CD14-positive monocyte (primary cell): ENCODE measurements at regions not wholly inside any gene's neighbourhood (a gene's known extent, or its start where the extent isn't known, plus 50 kb on each side); places are given as distances from the start of the nearest gene placed in this dataset.

Source experiments
- DNase-seq, 3 donors: peaks; one replicate each; pipeline ENCODE4 v3.0.0-alpha.2; 2011 to 2022
- H2AFZ ChIP-seq: 2 replicates; pipeline ENCODE4 v1.6.0; 2012; ENCODE audit warnings: mild to moderate bottlenecking, low read depth, low read length, inconsistent platforms; ENCODE audit not compliant: insufficient read depth, poor library complexity, severe bottlenecking
- H3K27ac ChIP-seq, 2 donors: 1 replicate in 1 of 2; 2 replicates in 1 of 2; pipeline ENCODE4 v1.5.1; 2012 to 2013; ENCODE audit warnings: low read length in 2 of 2, control low read depth in 1 of 2, inconsistent platforms in 1 of 2, low read depth in 1 of 2, mild to moderate bottlenecking in 1 of 2
- H3K27me3 ChIP-seq, 2 donors: one replicate each; pipeline versions ENCODE4 v1.6.0 to v1.6.1; 2011 to 2013; ENCODE audit warnings: low read length in 2 of 2; ENCODE audit not compliant: control insufficient read depth in 2 of 2, insufficient read depth in 2 of 2
- H3K36me3 ChIP-seq, 2 donors: replicated peaks in 1 of 2; 1 replicate in 1 of 2; 2 replicates in 1 of 2; pipeline versions ENCODE4 v1.5.1 to v1.6.1; 2012 to 2013; ENCODE audit warnings: low read length in 2 of 2, control low read depth in 1 of 2, inconsistent platforms in 1 of 2, mild to moderate bottlenecking in 1 of 2; ENCODE audit not compliant: insufficient read depth in 2 of 2, control insufficient read depth in 1 of 2
- H3K4me1 ChIP-seq, 2 donors: 1 replicate in 1 of 2; 2 replicates in 1 of 2; pipeline versions ENCODE4 v1.5.1 to v1.6.1; 2012 to 2013; ENCODE audit warnings: low read length in 2 of 2, control low read depth in 1 of 2, inconsistent platforms in 1 of 2, mild to moderate bottlenecking in 1 of 2, moderate library complexity in 1 of 2; ENCODE audit not compliant: insufficient read depth in 2 of 2, control insufficient read depth in 1 of 2
- H3K4me2 ChIP-seq: replicated peaks from 2 replicates; pipeline ENCODE3; 2012; ENCODE audit warnings: low read length, moderate library complexity, mild to moderate bottlenecking; ENCODE audit not compliant: poor library complexity, severe bottlenecking; ENCODE audit errors: extremely low read depth
- H3K4me3 ChIP-seq, 3 experiments: fragments of 200-600 bp in 1 of 3; sonication (generic) in 1 of 3; replicated peaks in 1 of 3; 1 replicate in 2 of 3; 2 replicates in 1 of 3; pipeline ENCODE4 v1.5.1; 2011 to 2013; ENCODE audit warnings: low read length in 3 of 3, mild to moderate bottlenecking in 3 of 3, control low read depth in 2 of 3, low read depth in 2 of 3, inconsistent platforms in 1 of 3, moderate library complexity in 1 of 3
- H3K79me2 ChIP-seq: 2 replicates; pipeline ENCODE4 v1.6.0; 2012; ENCODE audit warnings: mild to moderate bottlenecking, control low read depth, inconsistent platforms, low read length, moderate library complexity; ENCODE audit not compliant: insufficient read depth
- H3K9ac ChIP-seq: 2 replicates; pipeline ENCODE4 v1.6.0; 2017; ENCODE audit warnings: low read length, mild to moderate bottlenecking; ENCODE audit not compliant: insufficient read depth, poor library complexity, severe bottlenecking
- H3K9me3 ChIP-seq, 2 donors: replicated peaks in 1 of 2; 1 replicate in 1 of 2; 2 replicates in 1 of 2; pipeline versions ENCODE4 v1.5.1 to v1.6.1; 2012 to 2013; ENCODE audit warnings: low read length in 2 of 2, control low read depth in 1 of 2; ENCODE audit not compliant: control insufficient read depth in 1 of 2, insufficient read depth in 1 of 2
- H4K20me1 ChIP-seq: 2 replicates; pipeline ENCODE4 v1.6.0; 2012; ENCODE audit warnings: mild to moderate bottlenecking, low read length, control low read depth, moderate library complexity; ENCODE audit not compliant: insufficient read depth
- H3K27ac Mint-ChIP-seq, 7 donors: one replicate each; pipeline ENCODE4 v1.8.0; 2020; ENCODE audit warnings: mild to moderate bottlenecking in 7 of 7, mixed read lengths in 7 of 7, moderate library complexity in 6 of 7, inconsistent platforms in 2 of 7
- H3K27me3 Mint-ChIP-seq, 3 donors: one replicate each; pipeline ENCODE4 v1.8.0; 2021 to 2022; ENCODE audit warnings: low read depth in 3 of 3, mild to moderate bottlenecking in 3 of 3, mixed read lengths in 3 of 3, moderate library complexity in 3 of 3, inconsistent platforms in 1 of 3
- H3K36me3 Mint-ChIP-seq, 2 donors: one replicate each; pipeline ENCODE4 v1.8.0; 2020; ENCODE audit warnings: mixed read lengths in 2 of 2, inconsistent platforms in 1 of 2, mild to moderate bottlenecking in 1 of 2
- H3K4me1 Mint-ChIP-seq: one replicate; pipeline ENCODE4 v1.8.0; 2020; ENCODE audit warnings: mild to moderate bottlenecking, mixed read lengths
- H3K4me3 Mint-ChIP-seq, 2 donors: one replicate each; pipeline ENCODE4 v1.8.0; 2020; ENCODE audit warnings: mild to moderate bottlenecking in 2 of 2, mixed read lengths in 2 of 2, moderate library complexity in 1 of 2
- H3K9me3 Mint-ChIP-seq, 7 donors: one replicate each; pipeline ENCODE4 v1.8.0; 2020 to 2022; ENCODE audit warnings: mixed read lengths in 7 of 7, mild to moderate bottlenecking in 6 of 7, moderate library complexity in 6 of 7, inconsistent platforms in 2 of 7
- CTCF ChIP-seq: fragments of 200-600 bp; IDR thresholded peaks from one replicate; pipeline ENCODE4 v1.8.0; 2022; ENCODE audit warnings: antibody characterized with exemption, mild to moderate bottlenecking
- WGBS: methylation state at CpG from one replicate; pipeline ENCODE4 v1.1.5; 2013; ENCODE audit warnings: missing lambda C conversion rate; ENCODE audit not compliant: insufficient coverage; 5-methylcytosine and 5-hydroxymethylcytosine counted together
- intact Hi-C, 2 donors: fragments of 100-400 bp; cut with micrococcal nuclease; formaldehyde crosslinking; loops; one replicate each; pipeline versions ENCODE4 v1.15.0 to v1.15.1; 2023

DNA sequence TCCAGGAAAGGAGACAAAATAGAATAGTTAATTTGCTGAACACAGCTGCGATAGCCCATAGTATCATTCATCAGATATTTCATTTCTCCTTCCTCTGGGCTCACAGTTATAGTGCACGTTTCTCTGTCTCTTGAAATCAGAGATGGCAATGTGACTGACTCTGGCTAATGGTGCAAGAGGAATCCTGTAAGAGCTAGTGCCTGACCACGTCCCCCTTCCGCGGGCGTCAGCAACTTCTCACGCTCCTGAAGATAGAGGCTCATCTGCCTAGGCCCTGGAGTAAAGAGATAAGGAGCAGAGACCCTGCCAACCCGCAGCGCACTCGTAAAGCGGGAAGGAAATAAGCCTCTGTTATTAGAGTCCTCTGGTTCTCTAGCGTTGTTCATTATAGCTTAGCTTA, 391.8 kb downstream of the VPS13C start:
- no peak for DNase-seq
- 77% methylated on average over 4 of the region's 12 CpGs for WGBS
- no peak for TF ChIP-seq CTCF
- H2AFZ ChIP-seq: no peak overlapping the region
- H3K79me2 ChIP-seq: no peaks in the 10 kb centered on the region
- no peaks in the 10 kb centered on the region for H3K9me3 ChIP-seq
- peaks cover 0 to 6% (median 1%) of the 10 kb centered on the region in 3 donors for H3K27me3 Mint-ChIP-seq
- H3K36me3 Mint-ChIP-seq: no peaks in the 10 kb centered on the region
- no peak overlapping the region for H3K9ac ChIP-seq
- no peaks in the 10 kb centered on the region for H3K27me3 ChIP-seq
- no peaks in the 10 kb centered on the region for H4K20me1 ChIP-seq
- H3K4me3 Mint-ChIP-seq: no peak overlapping the region
- H3K4me2 ChIP-seq: no peak overlapping the region
- no peak overlapping the region for H3K27ac ChIP-seq
- H3K4me3 ChIP-seq: no peak overlapping the region
- no peak overlapping the region for H3K27ac Mint-ChIP-seq
- peaks cover 0 to 4% (median 0%) of the 10 kb centered on the region in 7 donors for H3K9me3 Mint-ChIP-seq
- intact Hi-C loops: no loop called here
- H3K36me3 ChIP-seq: no peaks in the 10 kb centered on the region
- no peaks in the 10 kb centered on the region for H3K4me1 Mint-ChIP-seq
- H3K4me1 ChIP-seq: no peaks in the 10 kb centered on the region

DNA sequence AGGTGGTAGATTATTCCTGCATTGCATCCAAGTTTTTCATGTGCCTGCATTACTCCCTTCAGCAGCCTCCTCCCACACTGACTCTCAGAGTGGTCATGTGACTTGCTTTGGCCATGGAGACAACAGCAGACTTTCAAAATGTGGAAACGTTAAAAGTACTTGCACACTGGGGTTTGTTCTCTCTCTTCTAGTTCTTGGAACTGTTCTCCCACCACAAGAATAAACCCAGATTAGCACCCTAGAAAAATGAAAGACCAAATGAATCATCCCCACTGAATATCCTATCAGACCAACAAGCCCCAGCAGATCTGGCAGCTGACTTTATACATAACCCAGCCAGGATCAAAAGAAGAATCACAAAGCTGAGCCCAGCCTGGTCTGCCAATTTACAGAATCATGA, 398.5 kb downstream of the VPS13C start:
- Mint-ChIP-seq H3K4me3 (no peak overlapping the region), H3K27me3 (peaks cover 0 to 4% (median 3%) of the 10 kb centered on the region in 3 donors), H3K4me1 (no peaks in the 10 kb centered on the region), H3K36me3 (no peaks in the 10 kb centered on the region), H3K27ac (no peak overlapping the region), H3K9me3 (peaks cover 0 to 5% (median 4%) of the 10 kb centered on the region in 7 donors)
- no peak overlapping the region for H2AFZ ChIP-seq
- H3K36me3 ChIP-seq: no peaks in the 10 kb centered on the region
- WGBS: 86% methylated on average over 1 of the region's 1 CpG
- no peaks in the 10 kb centered on the region for H3K4me1 ChIP-seq
- TF ChIP-seq CTCF: no peak
- no peak overlapping the region for H3K4me3 ChIP-seq
- H4K20me1 ChIP-seq: no peaks in the 10 kb centered on the region
- intact Hi-C loops: no loop called here
- H3K9me3 ChIP-seq: no peaks in the 10 kb centered on the region
- no peaks in the 10 kb centered on the region for H3K79me2 ChIP-seq
- H3K27me3 ChIP-seq: no peaks in the 10 kb centered on the region
- H3K9ac ChIP-seq: no peak overlapping the region
- no peak overlapping the region for H3K4me2 ChIP-seq
- no peak overlapping the region for H3K27ac ChIP-seq
- no peak for DNase-seq
